ENCODE measurements at regions not wholly inside any gene's neighbourhood (a gene's known extent, or its start where the extent isn't known, plus 50 kb on each side); places are given as distances from the start of the nearest gene placed in this dataset.

DNA sequence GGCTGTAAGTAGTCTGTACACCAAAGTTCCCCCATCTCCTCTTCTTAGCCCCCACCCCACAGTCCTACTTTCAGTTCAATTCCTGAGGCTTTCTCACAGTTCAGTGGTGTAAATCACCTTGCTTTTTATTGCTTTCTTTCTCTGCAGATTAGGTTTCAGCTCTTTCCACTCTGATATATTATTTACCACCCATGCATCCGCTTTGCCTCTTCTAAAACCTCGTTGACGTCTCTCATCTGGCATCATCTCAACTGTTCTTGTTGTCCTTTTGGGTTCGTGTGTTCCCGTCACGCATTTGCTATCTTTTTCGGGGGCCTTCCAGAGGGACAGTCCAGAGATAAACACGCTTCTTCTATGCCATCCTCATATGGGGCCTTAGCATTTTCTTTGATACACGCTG, 597.9 kb upstream of the DPP6 start:
- TF ChIP-seq, protein P1, sequence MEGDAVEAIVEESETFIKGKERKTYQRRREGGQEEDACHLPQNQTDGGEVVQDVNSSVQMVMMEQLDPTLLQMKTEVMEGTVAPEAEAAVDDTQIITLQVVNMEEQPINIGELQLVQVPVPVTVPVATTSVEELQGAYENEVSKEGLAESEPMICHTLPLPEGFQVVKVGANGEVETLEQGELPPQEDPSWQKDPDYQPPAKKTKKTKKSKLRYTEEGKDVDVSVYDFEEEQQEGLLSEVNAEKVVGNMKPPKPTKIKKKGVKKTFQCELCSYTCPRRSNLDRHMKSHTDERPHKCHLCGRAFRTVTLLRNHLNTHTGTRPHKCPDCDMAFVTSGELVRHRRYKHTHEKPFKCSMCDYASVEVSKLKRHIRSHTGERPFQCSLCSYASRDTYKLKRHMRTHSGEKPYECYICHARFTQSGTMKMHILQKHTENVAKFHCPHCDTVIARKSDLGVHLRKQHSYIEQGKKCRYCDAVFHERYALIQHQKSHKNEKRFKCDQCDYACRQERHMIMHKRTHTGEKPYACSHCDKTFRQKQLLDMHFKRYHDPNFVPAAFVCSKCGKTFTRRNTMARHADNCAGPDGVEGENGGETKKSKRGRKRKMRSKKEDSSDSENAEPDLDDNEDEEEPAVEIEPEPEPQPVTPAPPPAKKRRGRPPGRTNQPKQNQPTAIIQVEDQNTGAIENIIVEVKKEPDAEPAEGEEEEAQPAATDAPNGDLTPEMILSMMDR (IDR thresholded peaks at IDR 0.05): no peak
- no peak for TF ChIP-seq POLR2A (IDR thresholded peaks at IDR 0.05)
